ENCODE measurements at regions not wholly inside any gene's neighbourhood (a gene's known extent, or its start where the extent isn't known, plus 50 kb on each side); places are given as distances from the start of the nearest gene placed in this dataset. TPM values are rescaled to one million over a fixed set of nuclear protein-coding genes. Genes with fewer than 3 reads are reported as not detected.
"Not testable (repeated sequence)": the region's sequence is repeated elsewhere in the genome, so short reads cannot be mapped to it uniquely, and the experiment has no call there.

DNA sequence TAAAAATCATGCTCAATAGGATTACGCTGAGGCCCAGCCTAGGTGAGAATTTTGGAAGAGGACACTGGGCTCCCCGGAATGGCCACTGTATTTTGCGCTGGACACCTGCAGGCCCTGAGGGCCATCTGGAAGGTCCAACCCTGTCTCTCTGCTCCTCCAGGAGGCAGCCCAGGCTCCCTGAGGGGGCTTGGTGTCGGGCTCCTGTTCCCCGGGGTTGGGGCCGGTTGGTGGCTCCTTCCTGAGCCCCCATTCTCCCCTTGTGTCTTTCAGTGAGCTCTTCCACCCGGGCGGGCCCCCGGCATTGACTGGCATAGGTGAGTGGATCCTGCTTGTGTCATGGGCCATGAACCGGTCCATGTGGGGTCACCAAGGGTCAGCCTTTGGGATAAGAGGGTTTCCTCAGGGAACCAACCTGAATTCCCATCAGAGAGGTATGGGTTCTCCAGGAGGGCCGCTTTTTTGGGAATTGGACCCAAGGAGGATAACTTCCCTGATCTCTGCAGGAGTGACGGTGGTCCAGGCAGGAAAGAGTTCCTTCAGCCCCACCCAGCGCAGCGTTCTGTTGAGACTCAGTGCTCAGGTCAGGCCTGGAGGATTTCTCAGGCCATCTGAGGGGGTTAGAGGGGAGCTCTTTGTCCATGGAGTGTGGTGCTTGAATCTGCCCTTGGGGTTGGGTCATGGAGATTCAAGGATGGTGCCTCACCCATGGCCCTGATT, 187.8 kb downstream of the UBE3A start:
- no peak for DNase-seq (ENCODE audit: low spot score in 2 of 2)
- H3K9me3 ChIP-seq = peaks cover 0 to 96% (median 0%) of the 10 kb centered on the region in 4 donors
- no peak for TF ChIP-seq POLR2A (IDR thresholded peaks at IDR 0.05)
- TF ChIP-seq, protein P1, sequence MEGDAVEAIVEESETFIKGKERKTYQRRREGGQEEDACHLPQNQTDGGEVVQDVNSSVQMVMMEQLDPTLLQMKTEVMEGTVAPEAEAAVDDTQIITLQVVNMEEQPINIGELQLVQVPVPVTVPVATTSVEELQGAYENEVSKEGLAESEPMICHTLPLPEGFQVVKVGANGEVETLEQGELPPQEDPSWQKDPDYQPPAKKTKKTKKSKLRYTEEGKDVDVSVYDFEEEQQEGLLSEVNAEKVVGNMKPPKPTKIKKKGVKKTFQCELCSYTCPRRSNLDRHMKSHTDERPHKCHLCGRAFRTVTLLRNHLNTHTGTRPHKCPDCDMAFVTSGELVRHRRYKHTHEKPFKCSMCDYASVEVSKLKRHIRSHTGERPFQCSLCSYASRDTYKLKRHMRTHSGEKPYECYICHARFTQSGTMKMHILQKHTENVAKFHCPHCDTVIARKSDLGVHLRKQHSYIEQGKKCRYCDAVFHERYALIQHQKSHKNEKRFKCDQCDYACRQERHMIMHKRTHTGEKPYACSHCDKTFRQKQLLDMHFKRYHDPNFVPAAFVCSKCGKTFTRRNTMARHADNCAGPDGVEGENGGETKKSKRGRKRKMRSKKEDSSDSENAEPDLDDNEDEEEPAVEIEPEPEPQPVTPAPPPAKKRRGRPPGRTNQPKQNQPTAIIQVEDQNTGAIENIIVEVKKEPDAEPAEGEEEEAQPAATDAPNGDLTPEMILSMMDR (IDR thresholded peaks at IDR 0.05) = no peak
- no peak for TF ChIP-seq EP300 (IDR thresholded peaks at IDR 0.05)
- H3K27ac ChIP-seq = no peak overlapping the region
- 91 to 92% methylated on average over 13 to 14 of the region's 14 CpGs for WGBS, 2 donors
- no peaks in the 10 kb centered on the region for H3K4me1 ChIP-seq
- H3K4me3 ChIP-seq = no peak overlapping the region
- no peaks in the 10 kb centered on the region for H3K36me3 ChIP-seq
- no peaks in the 10 kb centered on the region for H3K27me3 ChIP-seq

DNA sequence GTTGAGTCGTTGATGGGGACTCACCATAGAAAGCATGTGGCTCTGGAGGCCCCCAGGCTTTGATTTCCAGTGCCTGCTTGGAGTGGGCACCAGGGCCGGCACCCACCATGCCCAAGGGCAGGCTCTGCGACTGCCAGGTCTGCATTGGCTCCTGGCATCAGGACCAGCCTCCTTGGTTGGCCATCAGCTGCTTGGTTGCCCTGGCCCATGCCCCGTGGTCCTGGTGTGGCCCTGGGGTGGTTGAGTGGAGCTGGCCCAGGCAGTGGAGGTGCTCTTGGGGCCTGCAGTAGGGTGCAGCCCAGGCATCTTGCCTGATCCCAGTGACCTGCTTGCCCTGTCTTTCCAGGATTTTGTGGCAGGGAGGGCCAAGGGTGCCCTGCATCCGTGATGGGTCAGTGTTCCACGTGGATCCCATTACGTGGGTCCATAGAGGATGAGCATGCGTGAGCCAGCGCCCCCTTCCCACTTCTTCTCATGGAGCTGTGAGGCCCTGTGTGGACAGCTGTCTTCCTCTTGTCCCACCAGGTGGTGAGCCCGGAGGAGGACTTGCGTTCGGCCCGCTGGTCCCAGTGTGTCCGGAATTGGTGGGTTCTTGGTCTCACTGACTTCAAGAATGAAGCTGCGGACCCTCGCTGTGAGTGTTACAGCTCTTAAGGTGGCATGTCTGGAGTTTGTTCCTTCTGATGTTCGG, 187.0 kb downstream of the UBE3A start:
- no peak for DNase-seq (ENCODE audit: low spot score in 2 of 2)
- WGBS, 2 donors = 78 to 86% methylated on average over 17 of the region's 17 CpGs
- no peak for TF ChIP-seq EP300 (IDR thresholded peaks at IDR 0.05)
- no peak for TF ChIP-seq POLR2A (IDR thresholded peaks at IDR 0.05)
- TF ChIP-seq, protein P1 (IDR thresholded peaks at IDR 0.05) = no peak
- Histone ChIP-seq H3K27me3 (no peaks in the 10 kb centered on the region), H3K4me1 (no peaks in the 10 kb centered on the region), H3K9me3 (peaks cover 0 to 96% (median 0%) of the 10 kb centered on the region in 4 donors), H3K4me3 (no peak overlapping the region), H3K27ac (no peak overlapping the region), H3K36me3 (no peaks in the 10 kb centered on the region)

DNA sequence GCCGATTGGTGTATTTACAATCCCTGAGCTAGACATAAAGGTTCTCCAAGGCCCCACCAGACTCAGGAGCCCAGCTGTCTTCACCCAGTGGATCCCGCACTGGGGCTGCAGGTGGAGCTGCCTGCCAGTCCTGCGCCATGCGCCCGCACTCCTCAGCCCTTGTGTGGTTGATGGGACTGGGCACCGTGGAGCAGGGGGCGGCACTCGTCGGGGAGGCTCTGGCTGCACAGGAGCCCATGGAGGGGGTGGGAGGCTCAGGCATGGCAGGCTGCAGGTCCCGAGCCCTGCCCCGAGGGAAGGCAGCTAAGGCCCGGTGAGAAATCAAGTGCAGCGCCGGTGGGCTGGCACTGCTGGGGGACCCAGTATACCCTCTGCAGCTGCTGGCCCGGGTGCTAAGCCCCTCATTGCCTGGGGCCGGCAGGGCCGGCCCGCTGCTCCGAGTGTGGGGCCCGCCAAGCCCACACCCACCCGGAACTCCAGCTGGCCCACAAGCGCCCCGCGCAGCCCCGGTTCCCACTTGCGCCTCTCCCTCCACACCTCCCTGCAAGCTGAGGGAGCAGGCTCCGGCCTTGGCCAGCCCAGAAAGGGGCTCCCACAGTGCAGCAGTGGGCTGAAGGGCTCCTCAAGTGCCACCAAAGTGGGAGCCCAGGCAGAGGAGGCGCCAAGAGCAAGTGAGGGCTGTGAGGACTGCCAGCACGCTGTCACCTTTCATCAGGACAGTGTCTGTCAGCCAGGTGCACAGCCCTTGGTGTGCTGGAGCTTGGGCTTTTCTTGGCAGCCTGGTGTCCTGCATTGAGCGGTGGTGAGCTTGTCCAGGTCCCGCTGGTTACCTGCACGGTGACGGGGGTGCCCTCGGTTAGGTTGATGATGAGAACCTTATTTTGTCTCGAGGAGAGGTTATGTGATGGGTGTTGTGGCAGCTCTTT, 185.5 kb downstream of the UBE3A start:
- DNase-seq (ENCODE audit: low spot score in 2 of 2); H3K36me3 ChIP-seq; H3K27ac ChIP-seq; H3K4me1 ChIP-seq; H3K27me3 ChIP-seq; H3K4me3 ChIP-seq: not testable (repeated sequence)
- 93 to 96% methylated on average over 19 to 21 of the region's 35 CpGs for WGBS, 2 donors
- peaks cover 0 to 96% (median 0%) of the 10 kb centered on the region in 4 donors for H3K9me3 ChIP-seq

DNA sequence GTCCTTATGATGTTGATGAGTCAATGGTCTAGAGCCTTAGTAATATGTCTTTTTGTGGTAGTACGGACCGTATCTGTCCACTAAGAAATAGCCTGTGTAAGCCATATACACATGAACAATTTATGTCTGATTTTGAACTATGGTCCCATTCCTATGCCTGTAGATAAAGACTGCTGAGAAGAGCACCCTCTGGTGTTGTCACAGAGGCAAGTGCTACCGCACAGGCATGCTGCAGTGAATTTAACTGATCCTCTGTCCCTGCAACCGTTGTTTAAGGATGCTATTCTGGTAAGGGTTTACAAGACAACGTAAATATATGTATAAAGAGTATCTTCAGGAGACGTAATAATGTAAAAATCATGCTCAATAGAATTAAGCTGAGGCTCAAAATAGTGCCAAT, 170.7 kb downstream of the UBE3A start:
- TF ChIP-seq, protein P1 (IDR thresholded peaks at IDR 0.05) = no peak
- no peak for TF ChIP-seq POLR2A (IDR thresholded peaks at IDR 0.05)
- Histone ChIP-seq H3K4me3 (no peak overlapping the region), H3K36me3 (no peaks in the 10 kb centered on the region), H3K27me3 (no peaks in the 10 kb centered on the region), H3K9me3 (peaks cover 0 to 7% (median 0%) of the 10 kb centered on the region in 4 donors), H3K27ac (no peak overlapping the region), H3K4me1 (no peaks in the 10 kb centered on the region)
- 39 to 49% methylated on average over 6 of the region's 6 CpGs for WGBS, 2 donors
- no peak for DNase-seq (ENCODE audit: low spot score in 2 of 2)

Small RNA genes lying in the stretch of these regions (small RNA-seq; reads per million reads assigned to genes)
- not detected for gene RF00105
- 0.75 reads per million for gene SNORD115-1
- 4.5 reads per million, percentile 82 among the genes with 10 or more reads in this experiment for gene SNORD115-10
- not detected for gene SNORD115-11
- not detected for gene SNORD115-12
- gene SNORD115-14 = 2.4 reads per million, percentile 70 among the genes with 10 or more reads in this experiment
- 3.4 reads per million, percentile 78 among the genes with 10 or more reads in this experiment for gene SNORD115-15
- not detected for gene SNORD115-16
- not detected for gene SNORD115-17
- gene SNORD115-18 = not detected
- gene SNORD115-19 = not detected
- 1.4 reads per million, percentile 41 among the genes with 10 or more reads in this experiment for gene SNORD115-2
- gene SNORD115-20 = 0.85 reads per million
- gene SNORD115-21 = not detected
- not detected for gene SNORD115-22
- gene SNORD115-23 = 0.38 reads per million
- not detected for gene SNORD115-24
- not detected for gene SNORD115-25
- not detected for gene SNORD115-27
- gene SNORD115-28 = not detected
- gene SNORD115-29 = not detected
- not detected for gene SNORD115-3
- not detected for gene SNORD115-30
- not detected for gene SNORD115-31
- 3.9 reads per million, percentile 80 among the genes with 10 or more reads in this experiment for gene SNORD115-32
- gene SNORD115-33 = 0.75 reads per million
- gene SNORD115-34 = 0.28 reads per million
- not detected for gene SNORD115-35
- gene SNORD115-36 = not detected
- not detected for gene SNORD115-37
- gene SNORD115-38 = 0.66 reads per million
- not detected for gene SNORD115-39
- gene SNORD115-4 = not detected
- 6.5 reads per million, percentile 86 among the genes with 10 or more reads in this experiment for gene SNORD115-40
- 4.7 reads per million, percentile 83 among the genes with 10 or more reads in this experiment for gene SNORD115-41
- gene SNORD115-42 = 2.2 reads per million, percentile 65 among the genes with 10 or more reads in this experiment
- gene SNORD115-43 = not detected
- gene SNORD115-44 = not detected
- gene SNORD115-45 = not detected
- gene SNORD115-46 = not detected
- not detected for gene SNORD115-47
- gene SNORD115-5 = 0.85 reads per million
- not detected for gene SNORD115-6
- gene SNORD115-7 = not detected
- 1.5 reads per million, percentile 46 among the genes with 10 or more reads in this experiment for gene SNORD115-8
- gene SNORD115-9 = not detected
- 134 reads per million, percentile 96 among the genes with 10 or more reads in this experiment for gene SNORD116-1
- 0.47 reads per million for gene SNORD116-10
- 0.66 reads per million for gene SNORD116-11
- 4.2 reads per million, percentile 81 among the genes with 10 or more reads in this experiment for gene SNORD116-12
- gene SNORD116-13 = 21.6 reads per million, percentile 93 among the genes with 10 or more reads in this experiment
- 631 reads per million, percentile 98 among the genes with 10 or more reads in this experiment for gene SNORD116-14
- gene SNORD116-15 = 17.1 reads per million, percentile 92 among the genes with 10 or more reads in this experiment
- 723 reads per million, percentile 98 among the genes with 10 or more reads in this experiment for gene SNORD116-16
- gene SNORD116-17 = not detected
- 1,978 reads per million, percentile 99 among the genes with 10 or more reads in this experiment for gene SNORD116-18
- not detected for gene SNORD116-19
- gene SNORD116-2 = 59.6 reads per million, percentile 95 among the genes with 10 or more reads in this experiment
- gene SNORD116-22 = not detected
- gene SNORD116-23 = 80.1 reads per million, percentile 95 among the genes with 10 or more reads in this experiment
- 706 reads per million, percentile 98 among the genes with 10 or more reads in this experiment for gene SNORD116-24
- 924 reads per million, percentile 98 among the genes with 10 or more reads in this experiment for gene SNORD116-25
- 2,077 reads per million, percentile 99 among the genes with 10 or more reads in this experiment for gene SNORD116-29
- gene SNORD116-3 = not detected
- not detected for gene SNORD116-30
- not detected for gene SNORD116-5
- gene SNORD116-6 = 69.8 reads per million, percentile 95 among the genes with 10 or more reads in this experiment
- gene SNORD116-7 = not detected
- gene SNORD116-8 = 252 reads per million, percentile 97 among the genes with 10 or more reads in this experiment
- gene SNORD116-9 = not detected

Measured in tibial nerve (tissue), 4 donors.